GM21825 (cell line): ENCODE measurements at regions not wholly inside any gene's neighbourhood (a gene's known extent, or its start where the extent isn't known, plus 50 kb on each side); places are given as distances from the start of the nearest gene placed in this dataset.

Experiments
- ATAC-seq: cut with Tn5 transposase; IDR thresholded peaks from one replicate; pipeline ENCODE4 v1.9.1; 2021; ENCODE audit warnings: mild to moderate bottlenecking, moderate library complexity; ENCODE audit not compliant: unreplicated experiment

GRCh38 chr13:107586216-107586615 is 629.1 kb downstream of the LIG4 start:
- no peak for ATAC-seq

GRCh38 chr13:107585469-107586180 is 629.7 kb downstream of the LIG4 start:
- no peak for ATAC-seq

- ATAC-seq = no peak
These were observed 633.2 kb downstream of the LIG4 start for GRCh38 chr13:107582171-107582570.

DNA sequence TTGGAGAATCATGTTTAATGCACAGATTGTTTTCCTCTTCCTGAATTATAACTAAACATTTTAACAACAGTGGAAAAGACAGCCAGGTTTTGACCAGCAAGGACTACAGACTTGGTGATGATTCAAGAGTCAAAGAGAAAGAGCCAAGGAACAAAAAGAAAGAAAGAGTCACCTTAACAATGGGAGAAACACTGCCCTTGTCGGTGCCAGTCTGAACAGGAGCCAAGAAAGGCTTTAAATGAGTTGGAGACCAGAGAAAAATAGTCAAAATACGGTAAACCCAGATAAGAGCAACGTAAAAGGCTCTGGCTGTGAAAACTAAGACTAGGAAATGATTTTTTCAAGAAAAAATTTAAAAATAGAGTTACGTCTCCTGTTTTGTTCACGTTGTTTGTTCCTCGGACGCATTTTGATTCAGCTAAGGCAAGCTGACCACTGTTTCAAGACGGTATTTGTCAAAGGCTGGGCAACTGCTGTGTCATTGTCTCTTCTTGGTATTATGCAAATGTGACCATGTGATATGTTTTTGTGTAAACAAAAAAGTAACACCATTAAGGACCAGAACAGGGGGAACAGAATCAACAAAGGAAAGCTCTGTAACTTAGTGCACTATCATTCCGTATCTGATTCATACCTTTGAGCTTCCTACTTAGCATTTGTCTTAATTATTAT is 634.5 kb downstream of the LIG4 start:
- ATAC-seq = no peak

- no peak for ATAC-seq
These were observed 638.9 kb downstream of the LIG4 start for GRCh38 chr13:107576430-107576829.

- ATAC-seq = no peak
These were observed 640.7 kb downstream of the LIG4 start for GRCh38 chr13:107574517-107575210.

DNA sequence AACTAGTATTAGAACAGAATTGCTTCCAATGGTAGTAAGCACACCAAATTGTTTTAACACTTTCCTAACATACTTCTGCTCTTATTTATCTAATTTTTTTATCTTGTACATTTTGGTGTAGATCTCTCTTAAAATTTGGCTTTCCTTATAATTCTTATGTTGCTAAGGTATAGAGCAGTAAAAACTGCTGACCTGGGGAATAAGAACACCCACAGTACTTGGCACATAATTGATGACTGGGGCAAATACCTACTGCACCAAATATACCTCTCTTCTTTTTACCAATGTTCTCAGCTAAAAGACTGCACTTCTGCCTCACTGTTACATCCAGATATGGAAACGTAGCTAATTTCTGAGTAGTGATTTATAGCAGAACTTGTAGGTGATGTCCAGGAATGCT is 642.2 kb downstream of the LIG4 start:
- ATAC-seq = no peak

DNA sequence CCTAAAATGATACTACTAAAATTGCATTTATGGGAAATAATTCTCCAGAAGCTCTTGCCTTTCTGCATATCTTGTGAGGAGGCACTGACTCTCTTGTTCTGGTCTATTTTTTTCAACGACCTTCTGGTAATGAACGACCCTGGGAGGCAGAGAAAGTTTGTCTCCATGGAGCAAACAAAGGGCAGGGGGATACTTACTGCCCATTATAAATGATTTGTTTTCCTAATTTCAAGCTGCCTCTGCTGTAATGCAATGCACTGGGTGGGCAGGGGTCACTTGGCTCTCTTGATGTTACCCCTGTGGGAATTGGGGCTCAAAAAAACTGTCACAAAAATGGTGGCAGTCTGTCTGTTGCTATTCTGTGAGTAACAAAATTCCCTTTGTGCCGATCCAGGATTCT is 643.2 kb downstream of the LIG4 start:
- no peak for ATAC-seq

- ATAC-seq = no peak
These were observed 647.2 kb downstream of the LIG4 start for GRCh38 chr13:107568181-107568580.

DNA sequence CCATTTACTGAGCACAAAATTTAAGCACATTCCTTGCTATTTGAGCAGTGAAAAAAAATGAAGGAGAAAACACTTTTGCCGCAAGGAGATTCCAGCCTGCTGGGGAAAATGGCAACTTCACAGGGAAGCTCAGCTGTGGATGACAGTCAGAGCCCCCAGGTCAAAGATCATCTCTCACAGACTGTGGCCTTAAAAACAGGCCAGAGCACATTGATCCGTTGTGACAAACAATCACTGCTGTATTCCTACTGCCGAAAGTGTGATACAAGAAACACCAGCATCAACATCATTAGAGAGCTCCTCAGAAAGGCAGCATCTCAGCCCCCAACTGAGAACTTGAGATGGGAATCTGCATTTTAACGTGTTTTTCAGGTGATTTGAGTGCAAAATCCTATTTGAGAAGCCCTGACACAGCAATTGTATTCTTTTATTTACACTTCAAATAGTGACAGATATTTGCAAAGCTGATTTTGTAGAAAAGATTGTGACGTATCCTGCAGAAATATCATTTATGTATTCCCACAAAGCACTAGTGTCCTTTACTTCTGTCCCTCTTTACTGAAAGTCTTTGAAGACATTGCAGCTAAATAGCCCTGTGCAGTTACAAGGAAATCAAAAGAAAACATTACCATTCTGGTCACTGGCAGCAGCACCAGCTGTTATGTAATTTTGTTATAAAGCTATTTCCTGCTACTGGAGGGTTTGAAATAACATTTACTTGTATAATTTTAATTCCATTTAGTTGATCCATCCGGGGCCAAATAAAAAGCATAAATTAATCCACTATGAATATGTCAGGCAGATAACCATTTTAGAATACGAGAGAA is 652.0 kb downstream of the LIG4 start:
- no peak for ATAC-seq

GRCh38 chr13:107562203-107562602 is 653.1 kb downstream of the LIG4 start:
- ATAC-seq = no peak

- no peak for ATAC-seq
These were observed 660.9 kb downstream of the LIG4 start for GRCh38 chr13:107554460-107554859.

DNA sequence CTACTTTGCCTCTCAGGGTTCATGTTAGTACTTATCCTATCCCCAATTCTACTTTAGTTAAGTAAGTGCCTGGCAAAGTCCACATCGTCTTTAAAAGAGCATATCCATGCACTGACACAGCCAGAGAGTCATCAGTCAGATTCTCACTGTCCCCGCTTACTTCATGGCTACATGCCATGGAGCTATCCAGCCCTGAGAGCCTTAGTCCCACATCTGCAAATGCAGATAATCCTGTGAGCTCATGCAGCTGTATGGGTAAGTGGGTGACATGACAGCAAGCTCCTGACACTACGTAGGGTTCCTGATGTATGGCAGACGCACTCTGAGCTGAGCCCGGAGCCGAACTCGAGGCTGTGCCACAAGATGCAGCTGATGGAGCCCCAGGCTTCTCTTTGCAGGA is 661.5 kb downstream of the LIG4 start:
- ATAC-seq = no peak

- no peak for ATAC-seq
These were observed 663.8 kb downstream of the LIG4 start for GRCh38 chr13:107551521-107551920.

DNA sequence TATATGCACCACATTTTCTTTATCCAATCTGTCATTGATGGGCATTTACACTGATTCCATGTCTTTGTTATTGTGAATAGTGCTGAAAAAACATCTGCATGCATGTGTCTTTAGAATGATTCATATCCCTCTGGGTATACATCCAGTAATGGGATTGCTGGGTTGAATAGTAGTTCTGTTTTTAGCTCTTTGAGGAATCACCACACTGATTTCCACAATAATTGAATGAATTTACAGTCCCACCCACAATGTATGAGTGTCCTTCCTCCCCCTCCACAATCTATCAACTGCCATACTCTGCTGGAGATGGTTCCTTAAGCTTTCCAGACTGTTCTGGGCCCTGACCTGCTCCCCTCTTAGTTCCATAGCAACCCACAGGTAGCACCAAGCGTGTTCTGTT is 667.0 kb downstream of the LIG4 start:
- ATAC-seq = no peak

GRCh38 chr13:107545946-107546502 is 669.3 kb downstream of the LIG4 start:
- ATAC-seq = no peak

DNA sequence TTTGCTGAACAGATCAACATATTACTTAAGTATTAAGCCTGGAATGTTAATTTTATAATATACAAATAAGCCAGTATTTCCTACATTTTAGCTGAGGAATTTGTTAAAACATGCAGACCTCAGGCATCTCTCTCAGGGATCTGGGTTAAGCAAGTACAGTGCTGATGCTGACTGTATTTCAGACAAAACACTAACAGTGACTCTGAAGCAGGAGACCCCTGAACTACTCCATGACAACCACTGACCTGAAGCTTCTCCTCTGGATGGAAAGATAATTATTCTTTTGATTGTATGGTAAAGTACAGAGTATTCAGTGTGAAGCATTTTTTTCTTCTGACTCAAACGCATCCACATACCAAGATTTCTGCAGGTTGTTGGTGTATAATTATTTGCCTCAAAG is 680.8 kb downstream of the LIG4 start:
- no peak for ATAC-seq

DNA sequence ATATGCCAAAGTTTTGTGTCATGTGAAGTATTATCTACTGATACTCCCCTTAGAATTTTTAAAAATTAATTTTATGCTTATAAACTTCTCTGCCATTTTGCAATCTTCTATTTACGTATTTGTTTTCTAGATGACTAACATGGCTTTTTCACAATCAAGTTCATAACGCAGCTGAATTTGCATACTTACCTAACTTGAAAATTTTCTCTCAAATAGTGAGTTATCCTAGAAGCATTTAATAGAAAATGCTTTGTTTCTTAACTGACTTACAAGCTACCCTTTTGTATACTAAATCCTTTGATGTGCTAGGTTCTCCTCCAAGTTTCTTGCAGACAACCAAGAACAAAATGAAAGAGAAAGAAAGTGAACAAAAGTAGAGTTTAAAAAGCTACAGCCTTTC is 683.5 kb downstream of the LIG4 start:
- ATAC-seq = no peak

DNA sequence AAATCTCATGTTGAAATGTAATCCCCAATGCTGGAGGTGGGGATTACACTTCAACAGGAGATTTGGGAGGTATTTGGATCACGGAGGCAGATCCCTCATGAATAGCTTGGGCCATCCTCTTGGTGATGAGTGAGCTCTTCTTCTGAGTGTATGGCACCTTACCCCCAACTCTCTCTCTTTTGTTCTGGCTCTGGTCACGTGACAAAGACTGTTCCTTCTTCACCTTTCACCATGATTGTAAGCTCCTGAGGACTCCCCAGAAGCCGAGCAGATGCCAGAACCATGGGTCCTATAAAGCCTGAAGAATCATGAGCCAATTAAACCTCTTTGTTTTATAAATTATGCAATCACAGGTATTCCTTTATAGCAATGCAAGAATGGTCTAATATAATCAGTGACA is 684.2 kb downstream of the LIG4 start:
- no peak for ATAC-seq

- no peak for ATAC-seq
These were observed 686.3 kb downstream of the LIG4 start for GRCh38 chr13:107529035-107529434.

DNA sequence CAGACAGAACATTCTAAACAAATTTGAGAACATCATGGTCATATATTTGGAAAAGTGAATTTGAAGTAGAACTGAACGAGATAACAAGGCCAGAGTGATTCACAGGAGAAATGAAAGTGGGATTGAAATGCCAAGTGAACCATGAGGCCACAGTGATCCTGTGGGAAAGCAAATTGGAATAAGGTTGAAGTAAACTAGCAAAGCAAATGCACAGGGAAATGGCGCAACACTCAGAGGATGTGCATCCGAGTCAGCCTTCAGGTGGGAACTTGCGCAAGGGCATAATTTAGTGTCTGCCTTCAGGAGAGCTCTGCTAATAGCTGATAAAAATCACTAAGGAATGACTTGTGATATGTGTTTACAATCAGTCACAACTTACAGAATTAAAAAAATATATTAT is 696.6 kb downstream of the LIG4 start:
- no peak for ATAC-seq
